Neural progenitor cell (in vitro differentiated cells): ENCODE measurements at regions not wholly inside any gene's neighbourhood (a gene's known extent, or its start where the extent isn't known, plus 50 kb on each side); places are given as distances from the start of the nearest gene placed in this dataset.

Source experiments
- CTCF ChIP-seq: fragments of 200-600 bp; sonication (generic); IDR thresholded peaks from 2 replicates; pipeline ENCODE4 v1.5.1; 2017; ENCODE audit warnings: antibody characterized with exemption, mild to moderate bottlenecking
- EZH2 ChIP-seq: fragments of 200-600 bp; sonication (generic); IDR thresholded peaks from 2 replicates; pipeline ENCODE4 v1.6.1; 2017; ENCODE audit warnings: antibody characterized with exemption, mild to moderate bottlenecking, moderate library complexity

DNA sequence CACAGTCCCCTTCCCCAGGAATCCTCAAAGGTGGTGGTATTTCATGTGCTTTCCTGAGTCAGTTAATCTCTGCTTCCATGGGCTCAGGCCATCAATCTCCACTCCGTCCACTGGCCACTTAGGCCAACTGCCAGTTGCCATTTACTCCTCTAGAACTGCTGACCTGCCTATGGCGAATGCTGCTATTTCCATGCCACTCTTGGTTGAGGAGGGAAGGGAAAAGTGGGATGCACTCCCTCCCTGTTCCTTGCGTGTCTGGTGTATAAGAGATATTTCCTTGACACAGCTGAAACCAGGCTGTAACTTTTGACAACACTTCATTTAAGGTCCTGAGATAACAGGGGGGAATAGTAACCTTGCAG is 261.5 kb downstream of the MREG start:
- TF ChIP-seq CTCF (no peak), EZH2 (no peak)
